ENCODE measurements at regions not wholly inside any gene's neighbourhood (a gene's known extent, or its start where the extent isn't known, plus 50 kb on each side); places are given as distances from the start of the nearest gene placed in this dataset.

DNA sequence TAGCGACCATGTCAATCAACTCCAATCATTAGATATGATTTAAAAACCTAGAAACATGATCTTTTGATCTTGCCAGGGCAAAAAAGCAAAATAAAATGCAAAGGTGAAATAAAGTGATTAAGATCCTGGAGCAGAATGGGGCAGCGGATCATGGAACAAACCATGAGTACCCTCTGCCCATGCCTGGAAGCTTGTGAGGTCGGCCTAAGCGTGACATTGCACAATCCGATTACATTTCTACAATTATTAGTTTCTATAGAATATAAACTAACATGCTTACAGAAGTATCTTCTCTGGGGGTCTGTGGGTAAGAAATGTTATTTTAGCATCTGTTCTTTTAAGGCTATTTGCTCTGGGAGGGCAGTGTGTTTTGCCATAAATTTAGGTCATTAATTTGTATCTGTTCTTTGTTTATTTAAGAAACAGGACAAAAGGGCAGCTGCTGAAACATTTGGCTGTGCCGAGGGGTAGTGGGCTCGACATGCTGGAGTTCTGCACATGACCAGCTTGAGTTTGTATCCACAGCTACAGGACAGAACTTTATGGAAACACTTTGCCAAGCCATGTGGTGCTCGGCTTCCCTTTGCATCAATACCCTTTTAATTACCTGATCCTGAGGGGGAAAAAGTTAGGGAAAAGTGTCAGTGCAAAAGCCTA lies 55.9 kb downstream of the ZBTB18 start:
- H3K9me2 ChIP-seq (replicated peaks; ENCODE audit: control insufficient read depth, low read length): no peaks in the 10 kb centered on the region
- no peak for TF ChIP-seq EZH2phosphoT487 (IDR thresholded peaks at IDR 0.05; ENCODE audit: borderline replicate concordance, low read length)
- TF ChIP-seq, protein P1, sequence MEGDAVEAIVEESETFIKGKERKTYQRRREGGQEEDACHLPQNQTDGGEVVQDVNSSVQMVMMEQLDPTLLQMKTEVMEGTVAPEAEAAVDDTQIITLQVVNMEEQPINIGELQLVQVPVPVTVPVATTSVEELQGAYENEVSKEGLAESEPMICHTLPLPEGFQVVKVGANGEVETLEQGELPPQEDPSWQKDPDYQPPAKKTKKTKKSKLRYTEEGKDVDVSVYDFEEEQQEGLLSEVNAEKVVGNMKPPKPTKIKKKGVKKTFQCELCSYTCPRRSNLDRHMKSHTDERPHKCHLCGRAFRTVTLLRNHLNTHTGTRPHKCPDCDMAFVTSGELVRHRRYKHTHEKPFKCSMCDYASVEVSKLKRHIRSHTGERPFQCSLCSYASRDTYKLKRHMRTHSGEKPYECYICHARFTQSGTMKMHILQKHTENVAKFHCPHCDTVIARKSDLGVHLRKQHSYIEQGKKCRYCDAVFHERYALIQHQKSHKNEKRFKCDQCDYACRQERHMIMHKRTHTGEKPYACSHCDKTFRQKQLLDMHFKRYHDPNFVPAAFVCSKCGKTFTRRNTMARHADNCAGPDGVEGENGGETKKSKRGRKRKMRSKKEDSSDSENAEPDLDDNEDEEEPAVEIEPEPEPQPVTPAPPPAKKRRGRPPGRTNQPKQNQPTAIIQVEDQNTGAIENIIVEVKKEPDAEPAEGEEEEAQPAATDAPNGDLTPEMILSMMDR (IDR thresholded peaks at IDR 0.05; ENCODE audit: low read depth, low read length, poor library complexity, severe bottlenecking): no peak
- no peak overlapping the region for H3K4me3 ChIP-seq (ENCODE audit: low read length)
- H3K4me2 ChIP-seq (ENCODE audit: low read length): no peak overlapping the region
- H3F3A ChIP-seq (ENCODE audit: control insufficient read depth, insufficient read depth): no peaks in the 10 kb centered on the region
- H3K27me3 ChIP-seq (ENCODE audit: control insufficient read depth, low read length): peaks cover 5% of the 10 kb centered on the region; the same call in 1 of the 2 replicates
- no peaks in the 10 kb centered on the region for H3K79me2 ChIP-seq (ENCODE audit: control insufficient read depth, low read length)
- no peaks in the 10 kb centered on the region for H3K36me3 ChIP-seq (ENCODE audit: control insufficient read depth, low read length)
- peaks cover 3% of the 10 kb centered on the region; the same call in 1 of the 2 replicates for H3K4me1 ChIP-seq (ENCODE audit: control insufficient read depth, low read length)
- H4K20me1 ChIP-seq (ENCODE audit: control insufficient read depth, insufficient read depth, low read depth, low read length): no peaks in the 10 kb centered on the region
- H3K27ac ChIP-seq (ENCODE audit: low read depth, low read length): no peak overlapping the region
- no peaks in the 10 kb centered on the region for H3K9me3 ChIP-seq (ENCODE audit: control insufficient read depth, insufficient read depth, low read length)

DNA sequence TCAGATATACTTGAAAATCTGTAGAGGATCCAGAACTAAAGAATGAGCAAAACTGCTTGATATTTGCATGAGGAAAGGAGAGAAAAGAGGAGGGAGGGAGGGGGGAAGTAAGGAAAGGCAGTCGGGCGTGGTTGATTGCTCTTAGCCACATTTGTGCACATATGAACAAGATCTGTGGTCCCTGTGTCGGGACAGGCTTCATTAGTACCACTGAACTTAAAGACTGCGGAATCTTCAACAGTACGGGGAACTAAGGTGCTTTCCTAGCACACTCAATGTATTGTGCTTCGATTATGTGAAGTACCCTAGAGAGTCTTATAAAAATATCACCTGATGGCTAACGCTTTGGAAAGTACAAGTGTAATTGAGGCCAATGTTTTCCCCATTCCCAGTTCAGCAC lies 59.9 kb downstream of the ZBTB18 start:
- no peaks in the 10 kb centered on the region for H4K20me1 ChIP-seq (ENCODE audit: control insufficient read depth, insufficient read depth, low read depth, low read length)
- H3K79me2 ChIP-seq (ENCODE audit: control insufficient read depth, low read length): no peaks in the 10 kb centered on the region
- TF ChIP-seq EZH2phosphoT487 (IDR thresholded peaks at IDR 0.05; ENCODE audit: borderline replicate concordance, low read length): no peak
- TF ChIP-seq, protein P1 (IDR thresholded peaks at IDR 0.05; ENCODE audit: low read depth, low read length, poor library complexity, severe bottlenecking): no peak
- no peaks in the 10 kb centered on the region for H3F3A ChIP-seq (ENCODE audit: control insufficient read depth, insufficient read depth)
- H3K4me2 ChIP-seq (ENCODE audit: low read length): no peak overlapping the region
- no peaks in the 10 kb centered on the region for H3K9me2 ChIP-seq (replicated peaks; ENCODE audit: control insufficient read depth, low read length)
- no peaks in the 10 kb centered on the region for H3K9me3 ChIP-seq (ENCODE audit: control insufficient read depth, insufficient read depth, low read length)
- no peaks in the 10 kb centered on the region for H3K36me3 ChIP-seq (ENCODE audit: control insufficient read depth, low read length)
- no peak overlapping the region for H3K27ac ChIP-seq (ENCODE audit: low read depth, low read length)
- no peak overlapping the region for H3K4me3 ChIP-seq (ENCODE audit: low read length)
- peaks cover 3% of the 10 kb centered on the region; the same call in 1 of the 2 replicates for H3K4me1 ChIP-seq (ENCODE audit: control insufficient read depth, low read length)
- H3K27me3 ChIP-seq (ENCODE audit: control insufficient read depth, low read length): peaks cover 5% of the 10 kb centered on the region; the same call in 1 of the 2 replicates

GRCh38 chr1:244112041-244112440 lies 61.0 kb downstream of the ZBTB18 start:
- Histone ChIP-seq H3K4me3 (ENCODE audit: low read length) (no peak overlapping the region), H3K27me3 (ENCODE audit: control insufficient read depth, low read length) (peaks cover 5% of the 10 kb centered on the region; the same call in 1 of the 2 replicates), H3K4me1 (ENCODE audit: control insufficient read depth, low read length) (peaks cover 3% of the 10 kb centered on the region; the same call in 1 of the 2 replicates), H3F3A (ENCODE audit: control insufficient read depth, insufficient read depth) (no peaks in the 10 kb centered on the region), H3K36me3 (ENCODE audit: control insufficient read depth, low read length) (no peaks in the 10 kb centered on the region), H3K79me2 (ENCODE audit: control insufficient read depth, low read length) (no peaks in the 10 kb centered on the region), H3K27ac (ENCODE audit: low read depth, low read length) (no peak overlapping the region), H4K20me1 (ENCODE audit: control insufficient read depth, insufficient read depth, low read depth, low read length) (no peaks in the 10 kb centered on the region), H3K9me3 (ENCODE audit: control insufficient read depth, insufficient read depth, low read length) (no peaks in the 10 kb centered on the region), H3K9me2 (replicated peaks; ENCODE audit: control insufficient read depth, low read length) (no peaks in the 10 kb centered on the region), H3K4me2 (ENCODE audit: low read length) (no peak overlapping the region)
- TF ChIP-seq, protein P1 (IDR thresholded peaks at IDR 0.05; ENCODE audit: low read depth, low read length, poor library complexity, severe bottlenecking): no peak
- no peak for TF ChIP-seq EZH2phosphoT487 (IDR thresholded peaks at IDR 0.05; ENCODE audit: borderline replicate concordance, low read length)
